Fibroblast of villous mesenchyme (primary cell): ENCODE measurements at regions not wholly inside any gene's neighbourhood (a gene's known extent, or its start where the extent isn't known, plus 50 kb on each side); places are given as distances from the start of the nearest gene placed in this dataset.
A peak's percentile ranks its signal among the peaks of the same experiment; 100 is the strongest.

Source experiments
- DNase-seq: peaks from one replicate; pipeline ENCODE4 v3.0.0-alpha.2; 2010; ENCODE audit warnings: low read depth
- H3K4me3 ChIP-seq: 2 replicates; pipeline ENCODE4 v1.5.1; 2011; ENCODE audit warnings: low read depth, mild to moderate bottlenecking, low read length
- CTCF ChIP-seq: IDR thresholded peaks from 2 replicates; pipeline ENCODE4 v1.5.1; 2012; ENCODE audit warnings: low read depth, mild to moderate bottlenecking, low read length; ENCODE audit not compliant: insufficient read depth

GRCh38 chr10:44207160-44207559 is 177.7 kb downstream of the CXCL12 start:
- no peak for TF ChIP-seq CTCF
- no peak for DNase-seq
- no peak overlapping the region for H3K4me3 ChIP-seq

GRCh38 chr10:44206127-44206818 is 178.6 kb downstream of the CXCL12 start:
- no peak overlapping the region for H3K4me3 ChIP-seq
- DNase-seq = peak; percentile 4
- TF ChIP-seq CTCF = no peak

- H3K4me3 ChIP-seq = no peak overlapping the region
- TF ChIP-seq CTCF = no peak
- no peak for DNase-seq
These were observed 179.8 kb downstream of the CXCL12 start for GRCh38 chr10:44205067-44205466.

- no peak for DNase-seq
- no peak for TF ChIP-seq CTCF
- H3K4me3 ChIP-seq = no peak overlapping the region
These were observed 181.4 kb downstream of the CXCL12 start for GRCh38 chr10:44203535-44203934.

- DNase-seq = no peak
- H3K4me3 ChIP-seq = no peak overlapping the region
- TF ChIP-seq CTCF = no peak
These were observed 181.9 kb downstream of the CXCL12 start for GRCh38 chr10:44202952-44203351.

- no peak for TF ChIP-seq CTCF
- no peak overlapping the region for H3K4me3 ChIP-seq
- DNase-seq = no peak
These were observed 183.2 kb downstream of the CXCL12 start for GRCh38 chr10:44201656-44202055.

GRCh38 chr10:44201011-44201410 is 183.9 kb downstream of the CXCL12 start:
- no peak for DNase-seq
- TF ChIP-seq CTCF = no peak
- H3K4me3 ChIP-seq = no peak overlapping the region
